Vagina (tissue), 2 donors: ENCODE measurements at regions not wholly inside any gene's neighbourhood (a gene's known extent, or its start where the extent isn't known, plus 50 kb on each side); places are given as distances from the start of the nearest gene placed in this dataset.

Experiments used
- DNase-seq, 2 donors: peaks; one replicate each; pipeline ENCODE4 v3.0.0-alpha.2; 2017; ENCODE audit errors: extremely low spot score in 2 of 2
- H3K27ac ChIP-seq: fragments of 200-600 bp; sonication (generic); one replicate; pipeline ENCODE4 v1.5.1; 2019
- H3K27me3 ChIP-seq: fragments of 200-600 bp; sonication (generic); one replicate; pipeline ENCODE4 v1.5.1; 2019
- H3K36me3 ChIP-seq, 2 donors: fragments of 200-600 bp; sonication (generic); one replicate each; pipeline ENCODE4 v1.5.1; 2017 to 2019
- H3K4me1 ChIP-seq: fragments of 200-600 bp; sonication (generic); one replicate; pipeline ENCODE4 v1.5.1; 2019
- H3K4me3 ChIP-seq, 2 donors: fragments of 200-600 bp; sonication (generic); 1 replicate in 1 of 2; 2 replicates in 1 of 2; pipeline ENCODE4 v1.5.1; 2016 to 2019
- H3K9me3 ChIP-seq: fragments of 200-600 bp; sonication (generic); one replicate; pipeline ENCODE4 v1.5.1; 2019
- POLR2A ChIP-seq, 2 donors: fragments of 450-650 bp; IDR thresholded peaks; one replicate each; pipeline ENCODE4 v1.6.1; 2017; ENCODE audit warnings: antibody characterized with exemption in 2 of 2, mild to moderate bottlenecking in 2 of 2, moderate library complexity in 2 of 2
- POLR2AphosphoS5 ChIP-seq, 2 donors: sonication (generic); formaldehyde crosslinking; IDR thresholded peaks; one replicate each; pipeline ENCODE4 v1.9.0; 2017; ENCODE audit warnings: antibody characterized with exemption in 2 of 2, mild to moderate bottlenecking in 2 of 2, low read depth in 1 of 2; ENCODE audit not compliant: insufficient read depth in 1 of 2
- intact Hi-C: fragments of 100-400 bp; cut with DNase I; formaldehyde crosslinking; loops from one replicate; pipeline ENCODE4 v1.15.1; 2023
- TF ChIP-seq, protein P1 (sequence below), 3 experiments: fragments of 450-650 bp in 2 of 3; fragments of 200-600 bp in 1 of 3; sonication (generic) in 1 of 3; IDR thresholded peaks; one replicate each; pipeline ENCODE4 v1.5.1; 2017 to 2019; ENCODE audit warnings: antibody characterized with exemption in 3 of 3, mild to moderate bottlenecking in 2 of 3, moderate library complexity in 2 of 3

DNA sequence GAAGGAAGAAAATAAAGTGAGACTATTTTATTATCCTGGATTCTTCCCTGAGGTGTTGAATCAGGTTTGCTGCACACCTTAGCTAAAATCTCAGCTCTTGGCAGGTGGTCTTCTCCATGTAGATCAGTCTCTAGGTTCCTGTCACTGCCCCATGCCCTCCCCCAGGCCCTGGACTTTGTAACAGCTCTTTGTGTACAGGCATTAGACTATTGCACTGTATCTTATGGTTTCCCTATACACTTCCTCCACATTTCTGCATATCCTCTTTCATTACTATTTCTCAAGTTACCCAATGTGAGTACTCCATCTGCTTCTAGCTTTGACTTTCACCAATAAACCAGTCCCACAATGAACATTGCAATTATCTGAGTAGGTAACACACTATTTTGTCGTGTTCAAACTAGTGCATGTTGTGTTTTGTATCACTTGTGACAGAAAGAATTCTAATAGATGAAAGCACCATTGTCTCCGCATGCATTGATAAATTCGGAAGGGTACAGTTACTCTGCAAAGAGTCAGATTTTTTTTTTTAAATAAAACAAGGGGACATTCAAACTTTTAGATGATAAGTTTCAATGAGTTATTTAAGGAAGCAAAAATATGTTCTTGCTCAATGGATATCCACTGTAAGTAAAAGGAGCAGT is 1348.7 kb upstream of the C9orf72 start:
- H3K4me1 ChIP-seq = no peaks in the 10 kb centered on the region
- intact Hi-C loops = no loop called here
- DNase-seq = no peak

DNA sequence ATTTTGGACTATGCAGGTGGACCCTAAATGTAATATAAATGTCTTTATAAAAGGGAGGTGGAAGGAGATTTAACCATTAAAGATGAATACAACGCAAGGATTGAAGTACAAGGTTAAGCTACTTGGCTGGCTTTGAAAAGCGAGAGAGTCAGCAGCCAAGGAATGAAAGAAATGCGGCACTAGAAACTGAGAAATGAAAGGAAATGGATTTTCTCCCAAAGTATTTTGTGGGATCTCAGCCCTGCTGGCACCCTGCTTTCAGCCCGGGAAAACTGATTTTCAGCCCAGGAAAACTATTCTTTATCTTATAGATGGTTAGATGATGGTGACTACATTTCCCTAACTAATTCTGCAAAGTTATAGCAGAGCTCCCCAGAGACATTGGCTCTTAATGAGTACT is 1349.6 kb upstream of the C9orf72 start:
- Histone ChIP-seq H3K36me3 (no peaks in the 10 kb centered on the region), H3K4me1 (no peaks in the 10 kb centered on the region), H3K4me3 (no peak overlapping the region), H3K9me3 (no peaks in the 10 kb centered on the region), H3K27me3 (no peaks in the 10 kb centered on the region), H3K27ac (no peak overlapping the region)
- TF ChIP-seq POLR2A (IDR thresholded peaks at IDR 0.05) = no peak
- TF ChIP-seq POLR2AphosphoS5 (IDR thresholded peaks at IDR 0.05; ENCODE audit: insufficient read depth in 1 of 2, low read depth in 1 of 2) = no peak
- TF ChIP-seq, protein P1, sequence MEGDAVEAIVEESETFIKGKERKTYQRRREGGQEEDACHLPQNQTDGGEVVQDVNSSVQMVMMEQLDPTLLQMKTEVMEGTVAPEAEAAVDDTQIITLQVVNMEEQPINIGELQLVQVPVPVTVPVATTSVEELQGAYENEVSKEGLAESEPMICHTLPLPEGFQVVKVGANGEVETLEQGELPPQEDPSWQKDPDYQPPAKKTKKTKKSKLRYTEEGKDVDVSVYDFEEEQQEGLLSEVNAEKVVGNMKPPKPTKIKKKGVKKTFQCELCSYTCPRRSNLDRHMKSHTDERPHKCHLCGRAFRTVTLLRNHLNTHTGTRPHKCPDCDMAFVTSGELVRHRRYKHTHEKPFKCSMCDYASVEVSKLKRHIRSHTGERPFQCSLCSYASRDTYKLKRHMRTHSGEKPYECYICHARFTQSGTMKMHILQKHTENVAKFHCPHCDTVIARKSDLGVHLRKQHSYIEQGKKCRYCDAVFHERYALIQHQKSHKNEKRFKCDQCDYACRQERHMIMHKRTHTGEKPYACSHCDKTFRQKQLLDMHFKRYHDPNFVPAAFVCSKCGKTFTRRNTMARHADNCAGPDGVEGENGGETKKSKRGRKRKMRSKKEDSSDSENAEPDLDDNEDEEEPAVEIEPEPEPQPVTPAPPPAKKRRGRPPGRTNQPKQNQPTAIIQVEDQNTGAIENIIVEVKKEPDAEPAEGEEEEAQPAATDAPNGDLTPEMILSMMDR (IDR thresholded peaks at IDR 0.05) = no peak
- intact Hi-C loops = no loop called here
- DNase-seq = no peak

More for the DNA sequence above, 1348.7 kb upstream of the C9orf72 start:
- TF ChIP-seq POLR2A (IDR thresholded peaks at IDR 0.05) (no peak), POLR2AphosphoS5 (IDR thresholded peaks at IDR 0.05; ENCODE audit: insufficient read depth in 1 of 2, low read depth in 1 of 2) (no peak)
- TF ChIP-seq, protein P1 (IDR thresholded peaks at IDR 0.05) = no peak
- Histone ChIP-seq H3K4me3 (no peak overlapping the region), H3K9me3 (no peaks in the 10 kb centered on the region), H3K36me3 (no peaks in the 10 kb centered on the region), H3K27ac (no peak overlapping the region), H3K27me3 (no peaks in the 10 kb centered on the region)

DNA sequence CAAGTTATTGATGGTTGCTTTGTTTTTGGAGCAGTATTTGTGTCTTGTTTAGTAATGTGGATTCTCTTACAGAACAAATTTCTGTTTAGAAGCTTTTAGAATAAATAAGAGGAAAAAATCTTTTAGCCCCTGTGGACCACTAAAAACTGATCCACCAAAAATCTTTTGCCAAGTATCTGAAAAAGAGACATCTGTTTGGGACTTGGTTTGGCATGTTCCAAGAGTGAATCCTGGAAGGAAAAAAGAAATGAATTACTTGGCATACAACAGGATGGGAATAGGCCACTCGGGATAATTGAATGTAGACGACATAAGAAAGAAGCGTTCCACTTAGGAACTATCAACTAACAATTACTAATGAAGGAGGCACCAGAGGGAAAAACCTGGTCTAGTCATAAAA is 1350.1 kb upstream of the C9orf72 start:
- Histone ChIP-seq H3K27ac (no peak overlapping the region), H3K9me3 (no peaks in the 10 kb centered on the region), H3K36me3 (no peaks in the 10 kb centered on the region), H3K4me3 (no peak overlapping the region), H3K27me3 (no peaks in the 10 kb centered on the region), H3K4me1 (no peaks in the 10 kb centered on the region)
- intact Hi-C loops = no loop called here
- TF ChIP-seq, protein P1 (IDR thresholded peaks at IDR 0.05) = no peak
- no peak for TF ChIP-seq POLR2AphosphoS5 (IDR thresholded peaks at IDR 0.05; ENCODE audit: insufficient read depth in 1 of 2, low read depth in 1 of 2)
- no peak for TF ChIP-seq POLR2A (IDR thresholded peaks at IDR 0.05)
- no peak for DNase-seq

DNA sequence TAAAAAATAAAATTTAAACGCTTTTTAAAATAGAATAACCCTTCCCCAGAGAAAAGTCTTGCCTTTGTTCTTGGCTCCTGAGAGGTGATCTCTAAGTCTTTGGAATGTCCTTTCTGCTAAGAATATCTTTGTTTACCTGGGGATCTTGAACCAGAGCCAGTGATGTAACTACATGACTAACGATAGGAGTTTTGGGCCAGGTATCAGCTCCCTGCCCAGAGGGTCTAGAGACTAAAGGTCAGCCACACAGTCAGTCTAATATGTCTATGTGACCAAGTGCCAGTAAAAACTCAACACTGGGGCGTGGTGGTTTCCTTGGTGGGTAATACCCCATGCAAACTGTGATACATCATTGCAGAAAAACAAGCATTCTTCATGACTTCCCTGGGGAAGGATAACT is 1351.9 kb upstream of the C9orf72 start:
- DNase-seq = no peak
- intact Hi-C loops = no loop called here
- TF ChIP-seq, protein P1 (IDR thresholded peaks at IDR 0.05) = no peak
- TF ChIP-seq POLR2A (IDR thresholded peaks at IDR 0.05) (no peak), POLR2AphosphoS5 (IDR thresholded peaks at IDR 0.05; ENCODE audit: insufficient read depth in 1 of 2, low read depth in 1 of 2) (no peak)
- Histone ChIP-seq H3K36me3 (no peaks in the 10 kb centered on the region), H3K27ac (no peak overlapping the region), H3K4me3 (no peak overlapping the region), H3K27me3 (no peaks in the 10 kb centered on the region), H3K4me1 (no peaks in the 10 kb centered on the region), H3K9me3 (no peaks in the 10 kb centered on the region)

DNA sequence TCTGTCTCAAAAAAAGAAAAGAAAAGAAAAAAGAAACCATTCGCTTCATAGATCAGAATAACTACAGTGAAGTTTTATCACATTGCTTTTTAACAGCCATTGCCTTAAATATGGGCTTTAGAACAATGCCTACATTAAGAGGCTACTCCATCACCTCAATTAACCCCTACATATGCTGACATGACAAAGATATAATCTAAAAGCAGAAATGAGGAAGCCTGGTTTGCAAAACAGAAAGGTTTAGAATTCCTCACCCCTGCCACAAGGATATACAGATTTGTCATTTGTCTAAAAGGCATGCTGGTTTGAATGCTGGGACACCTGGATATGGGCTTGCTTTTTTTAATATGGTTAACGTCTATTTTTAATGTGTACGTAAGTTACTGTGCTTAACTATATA is 1353.0 kb upstream of the C9orf72 start:
- Histone ChIP-seq H3K27ac (no peak overlapping the region), H3K36me3 (no peaks in the 10 kb centered on the region)
- intact Hi-C loops = no loop called here

More for the DNA sequence above, 1353.0 kb upstream of the C9orf72 start:
- Histone ChIP-seq H3K9me3 (no peaks in the 10 kb centered on the region), H3K4me3 (no peak overlapping the region), H3K4me1 (no peaks in the 10 kb centered on the region), H3K27me3 (no peaks in the 10 kb centered on the region)
- no peak for DNase-seq
- TF ChIP-seq POLR2A (IDR thresholded peaks at IDR 0.05) (no peak), POLR2AphosphoS5 (IDR thresholded peaks at IDR 0.05; ENCODE audit: insufficient read depth in 1 of 2, low read depth in 1 of 2) (no peak)
- TF ChIP-seq, protein P1 (IDR thresholded peaks at IDR 0.05) = no peak
